Suprapubic skin (tissue), 4 donors: ENCODE measurements at regions not wholly inside any gene's neighbourhood (a gene's known extent, or its start where the extent isn't known, plus 50 kb on each side); places are given as distances from the start of the nearest gene placed in this dataset.

Experiments
- CTCF ChIP-seq, 2 donors: fragments of 200-600 bp in 1 of 2; fragments of 450-650 bp in 1 of 2; sonication (generic) in 1 of 2; IDR thresholded peaks; one replicate each; pipeline ENCODE4 v1.5.1; 2016 to 2019; ENCODE audit warnings: antibody characterized with exemption in 2 of 2, mild to moderate bottlenecking in 1 of 2, moderate library complexity in 1 of 2
- EP300 ChIP-seq: sonication (generic); formaldehyde crosslinking; IDR thresholded peaks from one replicate; pipeline ENCODE4 v1.6.1; 2017; ENCODE audit warnings: antibody characterized with exemption
- POLR2A ChIP-seq, 2 donors: fragments of 450-650 bp; IDR thresholded peaks; one replicate each; pipeline ENCODE4 v1.6.1; 2017; ENCODE audit warnings: antibody characterized with exemption in 2 of 2, mild to moderate bottlenecking in 2 of 2, moderate library complexity in 2 of 2
- POLR2AphosphoS5 ChIP-seq, 3 donors: sonication (generic); formaldehyde crosslinking; IDR thresholded peaks; one replicate each; pipeline ENCODE4 v1.6.1; 2017; ENCODE audit warnings: antibody characterized with exemption in 3 of 3

GRCh38 chr6:27541933-27542297 lies 69.0 kb upstream of the ZNF184 start:
- TF ChIP-seq CTCF (IDR thresholded peaks at IDR 0.05) (no peak), POLR2A (IDR thresholded peaks at IDR 0.05) (no peak), POLR2AphosphoS5 (IDR thresholded peaks at IDR 0.05) (no peak), EP300 (no peak)
